Transverse colon (tissue), 4 donors: ENCODE measurements at regions not wholly inside any gene's neighbourhood (a gene's known extent, or its start where the extent isn't known, plus 50 kb on each side); places are given as distances from the start of the nearest gene placed in this dataset.

Experiments used
- EP300 ChIP-seq: sonication (generic); formaldehyde crosslinking; IDR thresholded peaks from one replicate; pipeline ENCODE4 v1.6.1; 2017; ENCODE audit warnings: antibody characterized with exemption, low read depth
- POLR2A ChIP-seq: fragments of 450-650 bp; IDR thresholded peaks from one replicate; pipeline ENCODE4 v1.6.1; 2016; ENCODE audit warnings: antibody characterized with exemption, mild to moderate bottlenecking, moderate library complexity
- POLR2AphosphoS5 ChIP-seq, 3 donors: sonication (generic); formaldehyde crosslinking; IDR thresholded peaks; one replicate each; pipeline ENCODE4 v1.6.1; 2016; ENCODE audit warnings: antibody characterized with exemption in 3 of 3
- TF ChIP-seq, protein P1 (sequence below), 5 experiments: fragments of 200-600 bp in 3 of 5; fragments of 450-650 bp in 2 of 5; sonication (generic) in 3 of 5; IDR thresholded peaks; 1 replicate in 2 of 5; 2 replicates in 3 of 5; pipeline ENCODE4 v1.5.1; 2016 to 2017; ENCODE audit warnings: antibody characterized with exemption in 5 of 5, inconsistent platforms in 3 of 5, mild to moderate bottlenecking in 2 of 5, moderate library complexity in 1 of 5

DNA sequence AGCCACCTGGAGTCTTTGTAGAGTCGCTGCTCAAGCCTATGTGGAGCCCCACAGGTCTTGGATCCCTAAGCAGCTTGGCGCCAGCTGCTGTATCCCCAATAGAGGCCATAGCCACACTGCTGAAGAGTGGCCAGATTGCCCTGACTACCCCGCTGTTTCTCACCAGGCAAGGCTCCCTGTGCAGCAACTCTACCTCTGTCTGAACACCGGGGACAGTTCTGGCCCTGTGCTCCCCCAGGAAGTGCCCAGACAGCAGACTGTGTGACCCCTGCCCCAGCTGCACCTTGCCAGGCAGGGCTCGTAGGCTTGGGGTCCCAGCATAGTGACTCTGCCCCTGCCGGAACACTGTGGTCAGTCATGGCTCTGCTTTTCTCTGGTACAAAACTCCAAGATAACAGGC is 53.5 kb upstream of the GALNT13 start:
- TF ChIP-seq, protein P1, sequence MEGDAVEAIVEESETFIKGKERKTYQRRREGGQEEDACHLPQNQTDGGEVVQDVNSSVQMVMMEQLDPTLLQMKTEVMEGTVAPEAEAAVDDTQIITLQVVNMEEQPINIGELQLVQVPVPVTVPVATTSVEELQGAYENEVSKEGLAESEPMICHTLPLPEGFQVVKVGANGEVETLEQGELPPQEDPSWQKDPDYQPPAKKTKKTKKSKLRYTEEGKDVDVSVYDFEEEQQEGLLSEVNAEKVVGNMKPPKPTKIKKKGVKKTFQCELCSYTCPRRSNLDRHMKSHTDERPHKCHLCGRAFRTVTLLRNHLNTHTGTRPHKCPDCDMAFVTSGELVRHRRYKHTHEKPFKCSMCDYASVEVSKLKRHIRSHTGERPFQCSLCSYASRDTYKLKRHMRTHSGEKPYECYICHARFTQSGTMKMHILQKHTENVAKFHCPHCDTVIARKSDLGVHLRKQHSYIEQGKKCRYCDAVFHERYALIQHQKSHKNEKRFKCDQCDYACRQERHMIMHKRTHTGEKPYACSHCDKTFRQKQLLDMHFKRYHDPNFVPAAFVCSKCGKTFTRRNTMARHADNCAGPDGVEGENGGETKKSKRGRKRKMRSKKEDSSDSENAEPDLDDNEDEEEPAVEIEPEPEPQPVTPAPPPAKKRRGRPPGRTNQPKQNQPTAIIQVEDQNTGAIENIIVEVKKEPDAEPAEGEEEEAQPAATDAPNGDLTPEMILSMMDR (IDR thresholded peaks at IDR 0.05) = no peak
- no peak for TF ChIP-seq POLR2A
- TF ChIP-seq POLR2AphosphoS5 (IDR thresholded peaks at IDR 0.05) = no peak
- TF ChIP-seq EP300 = no peak
